ENCODE measurements at regions not wholly inside any gene's neighbourhood (a gene's known extent, or its start where the extent isn't known, plus 50 kb on each side); places are given as distances from the start of the nearest gene placed in this dataset.

- DNase-seq (ENCODE audit: extremely low read depth, low read depth), result no peak
- TF ChIP-seq, protein P1, sequence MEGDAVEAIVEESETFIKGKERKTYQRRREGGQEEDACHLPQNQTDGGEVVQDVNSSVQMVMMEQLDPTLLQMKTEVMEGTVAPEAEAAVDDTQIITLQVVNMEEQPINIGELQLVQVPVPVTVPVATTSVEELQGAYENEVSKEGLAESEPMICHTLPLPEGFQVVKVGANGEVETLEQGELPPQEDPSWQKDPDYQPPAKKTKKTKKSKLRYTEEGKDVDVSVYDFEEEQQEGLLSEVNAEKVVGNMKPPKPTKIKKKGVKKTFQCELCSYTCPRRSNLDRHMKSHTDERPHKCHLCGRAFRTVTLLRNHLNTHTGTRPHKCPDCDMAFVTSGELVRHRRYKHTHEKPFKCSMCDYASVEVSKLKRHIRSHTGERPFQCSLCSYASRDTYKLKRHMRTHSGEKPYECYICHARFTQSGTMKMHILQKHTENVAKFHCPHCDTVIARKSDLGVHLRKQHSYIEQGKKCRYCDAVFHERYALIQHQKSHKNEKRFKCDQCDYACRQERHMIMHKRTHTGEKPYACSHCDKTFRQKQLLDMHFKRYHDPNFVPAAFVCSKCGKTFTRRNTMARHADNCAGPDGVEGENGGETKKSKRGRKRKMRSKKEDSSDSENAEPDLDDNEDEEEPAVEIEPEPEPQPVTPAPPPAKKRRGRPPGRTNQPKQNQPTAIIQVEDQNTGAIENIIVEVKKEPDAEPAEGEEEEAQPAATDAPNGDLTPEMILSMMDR (IDR thresholded peaks at IDR 0.05; ENCODE audit: low read depth, low read length), result no peak
Observed at GRCh38 chr6:82679232-82679631, 315.6 kb downstream of the TPBG start.

DNA sequence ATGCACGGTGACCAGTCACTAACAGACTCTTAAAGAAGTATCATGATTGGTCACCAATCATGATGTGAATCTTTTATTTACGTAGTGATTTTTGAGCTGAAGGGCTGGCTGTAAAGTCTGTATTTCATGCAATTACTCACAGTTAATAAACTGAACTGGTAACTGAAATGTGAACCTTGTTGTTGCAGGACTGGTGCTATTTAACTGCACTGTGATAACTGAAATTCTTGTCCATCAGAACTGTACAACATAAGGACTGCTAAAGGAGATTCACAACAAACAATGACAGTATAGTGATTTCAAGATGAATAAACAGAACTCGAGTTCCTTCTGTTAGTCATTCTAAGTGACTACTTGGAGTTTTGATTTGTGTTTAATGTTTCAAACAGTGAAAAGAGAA lies 316.6 kb downstream of the TPBG start:
- DNase-seq (ENCODE audit: extremely low read depth, low read depth), result no peak
- TF ChIP-seq, protein P1 (IDR thresholded peaks at IDR 0.05; ENCODE audit: low read depth, low read length), result no peak

DNA sequence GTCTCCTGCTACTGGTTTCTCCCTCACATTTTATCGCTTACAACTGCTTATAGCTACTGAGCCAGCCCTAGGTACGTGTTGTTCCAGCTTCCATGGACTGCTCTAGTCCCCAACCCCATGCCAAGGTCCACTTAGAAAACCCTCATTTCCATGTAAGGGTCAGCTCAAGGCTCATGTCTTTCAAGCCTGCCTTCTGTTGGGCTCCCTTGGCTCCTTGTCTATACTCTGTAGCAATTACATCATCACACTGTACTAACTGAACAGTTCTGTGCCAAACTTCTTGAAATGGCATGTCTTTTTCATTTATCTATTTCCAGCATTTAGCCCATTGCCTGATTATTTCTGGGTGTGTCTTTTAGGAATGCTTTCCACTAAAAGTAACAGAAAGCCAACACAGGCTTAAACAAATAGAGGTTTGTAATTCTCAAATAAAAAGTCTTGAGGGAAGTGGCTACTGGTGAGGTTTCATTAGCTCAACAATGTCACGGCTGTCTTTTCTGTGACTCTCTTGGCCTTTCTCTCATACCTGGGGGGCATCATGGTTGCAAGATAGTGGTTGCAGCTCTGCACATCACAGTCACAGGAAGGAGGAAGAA lies 317.6 kb downstream of the TPBG start:
- TF ChIP-seq, protein P1 (IDR thresholded peaks at IDR 0.05; ENCODE audit: low read depth, low read length), result no peak

GRCh38 chr6:82686719-82687118 lies 323.1 kb downstream of the TPBG start:
- TF ChIP-seq, protein P1 (IDR thresholded peaks at IDR 0.05; ENCODE audit: low read depth, low read length), result no peak
- no peak for DNase-seq (ENCODE audit: extremely low read depth, low read depth)

More for the DNA sequence above, 317.6 kb downstream of the TPBG start:
- DNase-seq (ENCODE audit: extremely low read depth, low read depth), result no peak

DNA sequence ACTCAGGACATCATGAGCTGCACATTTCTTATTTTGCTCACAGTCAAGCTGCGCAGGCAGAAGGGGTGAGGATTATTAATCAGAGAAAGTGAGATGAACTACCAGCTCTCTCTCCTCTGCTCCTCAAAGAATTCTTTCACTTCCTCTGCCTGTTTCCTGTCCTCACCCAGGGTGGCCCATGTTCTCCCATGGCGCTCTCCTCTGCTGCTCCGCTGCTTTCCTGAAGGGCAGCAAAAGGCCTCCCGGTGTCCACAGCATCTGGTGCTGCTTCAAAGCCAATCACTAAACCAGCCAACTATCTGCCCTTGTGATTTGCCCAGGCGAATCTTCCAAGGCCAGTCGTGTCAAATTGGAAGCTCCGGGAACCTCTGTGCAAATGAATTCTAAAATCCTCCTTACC lies 324.2 kb downstream of the TPBG start:
- no peak for DNase-seq (ENCODE audit: extremely low read depth, low read depth)
- TF ChIP-seq, protein P1 (IDR thresholded peaks at IDR 0.05; ENCODE audit: low read depth, low read length), result no peak

DNA sequence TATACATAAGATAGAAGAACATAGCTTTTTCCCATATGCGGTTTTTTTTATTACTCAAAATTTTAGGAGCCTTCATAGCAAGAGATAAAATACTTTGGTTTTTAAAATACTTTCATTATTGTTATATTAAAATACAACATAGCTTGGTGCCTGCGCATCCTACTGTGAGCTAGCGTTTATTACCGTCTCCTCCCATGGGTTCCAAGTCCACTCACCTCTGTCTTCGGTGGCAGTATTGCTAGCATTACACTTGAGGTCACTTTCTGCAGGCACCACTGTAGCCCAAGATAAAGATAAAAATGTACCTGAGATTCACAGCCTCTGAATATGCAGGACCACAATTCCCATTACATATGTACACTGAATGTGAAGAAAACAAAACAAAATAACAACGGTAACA lies 326.7 kb downstream of the TPBG start:
- DNase-seq (ENCODE audit: extremely low read depth, low read depth), result no peak
- TF ChIP-seq, protein P1 (IDR thresholded peaks at IDR 0.05; ENCODE audit: low read depth, low read length), result no peak

GRCh38 chr6:82691997-82692396 lies 328.4 kb downstream of the TPBG start:
- DNase-seq (ENCODE audit: extremely low read depth, low read depth), result no peak
- TF ChIP-seq, protein P1 (IDR thresholded peaks at IDR 0.05; ENCODE audit: low read depth, low read length), result no peak
